PC-9 (cell line): ENCODE measurements at regions not wholly inside any gene's neighbourhood (a gene's known extent, or its start where the extent isn't known, plus 50 kb on each side); places are given as distances from the start of the nearest gene placed in this dataset.

Experiments
- CTCF ChIP-seq: fragments of 200-600 bp; sonication (generic); conservative IDR thresholded peaks from 2 replicates; pipeline ENCODE4 v1.6.1; 2017; ENCODE audit warnings: mixed run types, antibody characterized with exemption, mild to moderate bottlenecking, moderate library complexity
- EZH2 ChIP-seq: fragments of 200-600 bp; sonication (generic); IDR thresholded peaks from 2 replicates; pipeline ENCODE4 v1.8.0; 2017; ENCODE audit warnings: antibody characterized with exemption, low read depth

GRCh38 chr1:101338714-101339430 lies 102.1 kb downstream of the S1PR1 start:
- no peak for TF ChIP-seq CTCF
- TF ChIP-seq EZH2, result no peak
